H1 (cell line): ENCODE measurements at regions not wholly inside any gene's neighbourhood (a gene's known extent, or its start where the extent isn't known, plus 50 kb on each side); places are given as distances from the start of the nearest gene placed in this dataset.

Experiments used
- CHD7 ChIP-seq: fragments of 300-600 bp; sonication (generic); IDR thresholded peaks from 2 replicates; pipeline ENCODE4 v1.7.1; 2012; ENCODE audit warnings: low read length, moderate library complexity, mild to moderate bottlenecking, inconsistent platforms; ENCODE audit not compliant: insufficient replicate concordance
- RBBP5 ChIP-seq: IDR thresholded peaks from 2 replicates; pipeline ENCODE4 v1.7.1; 2012; ENCODE audit warnings: low read depth, mild to moderate bottlenecking, inconsistent platforms, low read length, moderate library complexity, borderline replicate concordance
- SP2 ChIP-seq: IDR thresholded peaks from 2 replicates; pipeline ENCODE4 v1.6.1; 2012; ENCODE audit warnings: mild to moderate bottlenecking, low read length, inconsistent platforms
- SP4 ChIP-seq: IDR thresholded peaks from 2 replicates; pipeline ENCODE4 v1.6.1; 2012; ENCODE audit warnings: low read length, inconsistent platforms
- TCF12 ChIP-seq: IDR thresholded peaks from 2 replicates; pipeline ENCODE4 v1.6.1; 2011; ENCODE audit warnings: low read depth, mild to moderate bottlenecking, low read length

GRCh38 chr9:11190719-11191118 is 577.9 kb upstream of the PTPRD start (continued):
- TF ChIP-seq CHD7 = no peak
- no peak for TF ChIP-seq RBBP5
- no peak for TF ChIP-seq SP2
- TF ChIP-seq TCF12 = no peak
- TF ChIP-seq SP4 = no peak
- TF ChIP-seq, all 59 proteins: peak for 0
